Eye (tissue), 1 donor: ENCODE measurements at regions not wholly inside any gene's neighbourhood (a gene's known extent, or its start where the extent isn't known, plus 50 kb on each side); places are given as distances from the start of the nearest gene placed in this dataset.

ENCODE experiments used
- DNase-seq: peaks from one replicate; pipeline ENCODE4 v3.0.0-alpha.2; 2015

DNA sequence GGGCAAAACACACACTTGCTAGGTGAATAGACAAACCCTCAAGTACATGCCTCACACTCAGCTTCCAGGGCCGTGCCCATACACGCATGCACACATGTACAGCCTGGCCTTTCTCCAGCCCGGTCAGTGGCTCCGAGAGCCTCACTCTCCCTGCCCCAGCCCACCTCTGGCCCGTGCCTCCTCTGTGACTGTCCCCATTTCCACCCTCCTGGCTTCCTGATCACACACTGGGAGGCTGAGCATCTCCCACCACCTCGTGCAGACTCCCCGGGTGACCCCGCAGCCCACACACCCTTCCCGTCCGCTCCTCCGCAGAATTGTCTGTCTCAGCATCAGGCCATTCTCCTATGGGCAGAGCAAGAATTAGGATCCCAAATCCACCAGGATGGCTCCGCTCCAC, 634.1 kb downstream of the TBC1D22A start:
- DNase-seq = no peak

DNA sequence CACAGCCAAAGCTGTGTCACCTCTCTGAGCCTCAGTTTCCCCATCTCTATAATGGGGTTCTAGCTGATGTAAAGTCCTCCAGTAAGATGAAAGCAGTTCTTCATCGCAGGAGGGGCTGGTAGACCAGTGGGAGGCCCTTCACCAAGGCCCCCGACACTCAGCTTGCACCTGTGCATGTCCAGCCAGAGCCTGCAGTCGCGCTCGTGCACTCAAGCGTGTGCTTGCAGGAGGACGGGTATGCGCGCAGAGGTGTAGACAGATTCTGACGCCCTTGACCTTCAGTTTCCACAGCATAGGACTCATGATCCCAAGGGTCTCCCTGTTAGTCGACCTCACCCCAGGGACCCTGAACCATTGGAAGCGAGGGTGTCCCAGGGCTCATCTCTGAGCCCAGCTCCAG, 633.7 kb downstream of the TBC1D22A start:
- no peak for DNase-seq

DNA sequence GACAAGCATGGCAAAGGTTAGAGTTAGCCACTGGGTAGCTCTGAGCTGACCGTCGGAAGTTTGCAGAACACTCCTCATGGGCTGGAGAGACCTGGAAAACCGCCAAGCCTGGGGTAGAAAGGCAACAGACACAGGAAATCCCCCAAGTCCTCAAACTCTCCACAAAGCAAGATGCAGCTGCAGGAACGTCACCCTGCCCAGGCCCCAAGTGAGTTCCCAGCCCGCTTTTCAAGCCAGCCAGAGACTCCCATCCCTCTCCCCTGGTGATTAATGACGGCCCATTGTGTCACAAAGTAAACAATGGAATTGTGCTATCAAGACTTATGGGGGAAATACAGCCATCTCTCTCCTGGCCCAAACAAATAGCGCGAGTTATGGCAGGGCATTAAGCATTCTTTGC, 633.0 kb downstream of the TBC1D22A start:
- DNase-seq = peak; percentile 35

DNA sequence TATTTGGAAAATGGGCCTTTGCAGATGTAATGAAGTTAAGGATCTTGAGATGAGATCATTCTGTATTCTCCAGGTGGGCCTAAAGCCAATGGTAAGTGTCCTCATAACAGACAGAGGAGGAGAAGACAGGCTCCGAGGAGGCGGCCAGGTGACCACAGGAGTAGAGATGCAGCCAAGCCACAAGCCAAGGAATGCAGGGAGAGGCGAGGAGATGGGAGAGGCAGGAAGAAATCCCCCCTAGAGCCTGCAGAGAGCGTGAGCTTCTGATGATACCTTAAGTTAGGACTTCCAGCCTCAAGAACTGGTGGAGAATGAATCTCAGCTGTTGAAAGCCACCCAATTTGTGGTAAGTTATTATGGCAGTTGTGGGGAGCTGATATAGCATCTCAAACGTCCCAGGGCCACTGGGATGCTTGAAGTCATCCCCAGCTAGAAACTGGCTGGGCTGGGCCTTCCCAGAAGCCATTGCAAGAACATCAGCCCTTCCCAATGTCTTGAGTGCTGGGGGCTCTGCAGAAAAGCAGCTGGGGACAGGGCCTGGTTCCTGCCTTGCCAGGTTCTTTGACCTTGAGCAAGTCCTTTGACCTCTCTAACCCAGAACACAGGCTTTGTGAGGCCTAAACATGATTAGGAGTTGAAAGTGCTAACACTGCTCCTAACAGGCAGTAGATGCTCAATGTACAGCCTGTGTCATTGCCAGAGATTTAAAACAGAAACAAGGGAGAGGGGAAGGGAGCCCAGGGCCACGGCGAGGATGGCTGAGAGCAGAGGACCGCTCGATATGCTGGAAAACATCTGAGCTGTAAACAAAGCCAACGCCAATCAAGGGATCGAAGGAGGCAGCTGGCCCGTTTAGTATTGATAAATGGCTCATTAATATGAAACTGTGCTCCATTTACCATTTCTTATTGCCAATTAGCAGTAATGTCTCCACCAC, 632.3 kb downstream of the TBC1D22A start:
- DNase-seq = peak; percentile 26

DNA sequence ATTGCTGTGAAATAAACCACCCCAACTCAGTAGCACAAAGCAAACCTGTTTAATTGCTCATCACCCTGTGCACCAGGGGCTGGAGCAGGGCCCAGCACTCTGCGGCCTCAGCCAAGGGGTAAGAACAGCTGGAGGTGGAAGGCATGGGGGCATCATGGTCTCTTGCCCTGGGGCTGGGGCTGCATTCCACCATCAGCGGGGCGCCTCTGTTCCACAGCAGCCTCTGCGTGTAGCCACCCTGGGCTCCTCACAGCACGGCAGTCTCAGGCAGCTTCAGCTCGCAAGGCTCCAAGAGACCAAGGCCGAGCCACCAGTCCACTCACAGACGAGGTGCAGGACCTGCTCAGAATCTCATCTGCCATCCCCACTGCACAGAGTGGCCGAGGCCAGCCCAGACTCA, 630.7 kb downstream of the TBC1D22A start:
- DNase-seq = no peak

DNA sequence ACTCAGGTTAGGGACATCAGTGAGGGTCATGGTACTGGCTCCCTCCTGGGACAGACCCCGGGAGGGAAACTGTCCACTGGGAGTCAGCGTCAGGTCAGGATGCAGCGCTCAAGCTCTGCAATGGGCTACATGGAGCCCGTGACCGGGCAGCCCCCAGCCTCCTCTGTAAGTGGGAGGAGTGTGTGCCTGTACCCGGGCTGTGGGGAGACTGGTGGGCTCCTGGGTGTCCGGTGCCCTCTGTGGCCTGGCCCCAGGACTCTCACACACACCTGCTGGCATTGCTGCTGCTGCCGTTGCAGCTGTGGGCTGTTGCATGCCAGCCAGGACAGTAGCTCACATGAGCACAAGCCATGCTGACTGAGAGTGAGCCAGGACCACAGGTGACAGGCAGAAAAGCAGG, 630.3 kb downstream of the TBC1D22A start:
- DNase-seq = no peak

DNA sequence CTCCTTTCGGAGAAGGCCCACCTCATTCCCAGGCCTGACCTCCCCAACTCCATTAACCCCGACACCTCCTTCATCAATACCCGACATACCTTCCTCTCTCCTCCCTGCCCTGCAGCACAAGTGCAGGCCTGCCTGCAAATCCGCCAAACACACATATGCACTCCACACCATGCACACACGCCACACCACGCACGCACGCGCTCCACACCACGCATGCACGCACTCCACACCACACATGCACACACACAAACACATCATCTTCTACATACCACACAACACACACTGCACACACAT, 629.6 kb downstream of the TBC1D22A start:
- no peak for DNase-seq

DNA sequence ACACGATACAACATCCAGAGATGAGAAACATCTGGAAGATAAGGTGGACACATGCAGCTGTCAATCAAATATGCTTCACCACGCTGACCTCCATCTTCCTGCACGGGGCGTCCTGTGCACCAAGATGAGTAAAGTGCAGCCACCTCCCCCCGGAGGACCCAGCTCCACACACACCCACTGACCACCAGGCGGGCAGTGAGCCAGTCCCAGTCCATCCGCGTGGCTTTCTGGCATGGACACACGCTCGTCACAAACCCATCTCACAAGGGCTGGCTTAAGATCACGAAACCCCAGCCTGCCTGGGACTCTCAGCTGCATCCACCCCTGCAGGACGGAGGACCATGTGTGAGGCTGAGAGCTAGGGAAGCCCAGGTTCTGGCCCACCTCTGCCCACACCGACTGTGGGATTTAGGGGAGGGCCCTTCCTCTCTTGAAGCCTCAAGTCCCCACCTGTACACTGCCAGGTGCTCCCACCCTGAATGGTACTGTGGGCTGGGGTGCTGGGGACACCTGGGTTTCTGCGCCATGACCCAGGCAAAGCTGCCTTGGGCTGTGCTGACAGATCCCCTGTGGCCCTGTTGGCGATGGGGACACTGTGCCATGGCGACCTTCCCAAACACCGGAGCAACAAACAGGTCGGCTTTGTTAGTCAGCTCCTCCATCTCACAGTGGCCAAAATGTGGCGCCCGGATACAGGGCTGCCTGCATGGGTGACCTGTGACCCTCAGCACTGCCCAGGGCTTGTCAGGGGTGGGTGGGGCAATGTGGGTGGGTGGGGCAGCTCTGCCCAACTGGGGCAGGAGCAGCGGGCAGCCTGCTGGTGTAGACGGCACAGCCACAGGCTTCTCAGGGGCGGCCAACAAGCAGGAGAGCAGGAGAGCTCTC, 629.0 kb downstream of the TBC1D22A start:
- no peak for DNase-seq

DNA sequence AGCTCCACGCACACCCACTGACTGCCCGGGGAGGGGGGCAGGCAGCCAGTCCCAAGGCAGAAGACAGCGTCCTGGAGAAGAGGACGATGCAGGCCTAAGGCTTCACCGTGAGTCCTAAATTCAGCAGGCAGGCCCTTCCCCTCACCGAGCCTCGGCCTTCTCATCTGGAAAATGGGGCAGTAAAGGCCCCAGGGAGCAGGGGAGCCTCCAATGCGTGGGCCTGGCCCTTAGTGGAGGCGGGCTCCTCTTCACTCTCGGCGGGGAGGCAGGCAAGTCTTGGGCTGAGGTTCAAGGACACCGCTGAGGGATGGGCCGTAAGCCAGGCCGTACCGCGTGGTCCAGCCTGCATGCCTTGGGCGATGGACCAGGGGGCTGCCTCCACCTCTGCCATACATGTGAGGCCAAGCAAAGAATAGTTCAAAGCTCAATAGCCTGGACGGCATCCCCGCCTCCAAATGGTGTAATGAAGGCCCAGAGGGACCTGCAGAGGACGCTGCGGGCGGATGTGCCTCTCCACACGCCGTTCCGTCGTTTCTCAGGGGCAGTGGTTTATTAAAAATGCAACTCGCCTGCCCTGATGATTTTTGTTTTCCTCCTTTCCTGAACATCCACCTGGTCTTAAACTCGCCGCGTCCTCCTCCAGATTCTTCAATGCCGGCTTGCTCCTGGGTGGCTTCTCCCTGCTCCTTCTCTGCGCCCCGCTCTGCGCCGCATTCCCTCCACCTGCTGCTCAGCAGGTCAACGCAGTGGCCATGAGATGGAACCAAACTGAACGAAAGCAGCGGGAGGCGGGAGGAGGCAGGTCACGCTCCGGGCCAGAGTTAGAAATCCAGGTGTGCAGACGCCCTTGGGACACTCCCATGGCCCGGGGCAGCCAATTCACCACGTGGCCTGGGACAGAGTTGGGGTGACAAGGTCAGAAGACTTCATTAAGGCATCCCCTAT, 627.8 kb downstream of the TBC1D22A start:
- no peak for DNase-seq

DNA sequence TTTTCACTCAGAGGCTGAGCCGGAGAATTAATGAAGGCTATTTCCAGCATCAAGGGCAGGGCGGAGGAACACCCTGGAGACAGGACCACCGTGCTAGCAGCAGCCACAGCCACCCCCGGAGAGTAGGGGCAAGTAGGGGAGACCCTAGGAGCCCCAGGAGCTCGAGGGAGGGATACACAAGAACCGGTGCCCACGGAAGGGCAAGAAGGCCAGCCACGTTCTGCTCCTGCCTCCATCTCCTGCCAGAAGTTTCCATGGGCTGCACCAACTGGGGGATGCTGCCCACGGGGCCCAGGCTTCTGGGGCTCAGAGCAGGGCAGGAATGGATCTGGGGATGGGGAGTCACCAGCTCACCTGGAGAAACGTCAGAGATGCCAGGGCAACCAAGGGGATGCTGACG, 626.8 kb downstream of the TBC1D22A start:
- DNase-seq = no peak

DNA sequence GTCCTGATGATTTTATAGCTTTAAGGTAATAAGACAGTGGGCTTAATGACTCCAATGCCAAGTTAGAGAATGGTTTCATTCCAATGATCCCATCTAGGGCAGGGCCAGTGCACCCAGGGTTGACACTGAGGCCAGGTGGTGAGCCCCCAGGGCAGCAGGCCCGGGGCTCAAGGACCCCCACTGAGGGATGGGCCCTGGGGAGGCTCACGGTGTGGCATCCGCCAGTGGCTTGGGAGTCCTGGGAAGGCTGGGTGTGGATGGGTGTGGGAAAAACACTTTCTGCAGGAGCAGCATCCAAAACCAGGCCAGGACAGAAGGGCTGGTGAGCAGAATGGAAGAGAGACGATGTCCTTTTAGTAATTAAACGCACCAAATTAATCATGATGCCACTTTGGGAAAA, 626.3 kb downstream of the TBC1D22A start:
- no peak for DNase-seq

DNA sequence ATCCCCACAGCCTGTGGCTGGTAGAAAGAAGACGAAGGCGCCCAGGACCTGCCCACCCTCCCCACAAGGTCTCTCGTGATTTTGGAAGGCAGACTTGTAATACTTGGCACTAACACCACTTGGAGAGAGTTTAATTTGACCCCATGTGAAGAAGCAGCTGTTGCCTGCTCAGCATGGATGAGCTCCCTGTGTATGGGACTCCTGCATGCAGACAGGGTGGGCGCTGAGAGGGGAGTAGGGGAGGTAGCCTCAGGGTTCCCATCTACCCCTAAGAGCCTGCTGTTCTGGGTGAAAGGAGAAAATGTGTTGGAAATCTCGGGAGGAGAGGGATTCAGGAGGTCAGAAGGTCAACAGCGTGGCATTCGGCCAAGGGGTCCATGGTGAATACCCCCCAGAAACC, 625.9 kb downstream of the TBC1D22A start:
- peak; percentile 28 for DNase-seq

DNA sequence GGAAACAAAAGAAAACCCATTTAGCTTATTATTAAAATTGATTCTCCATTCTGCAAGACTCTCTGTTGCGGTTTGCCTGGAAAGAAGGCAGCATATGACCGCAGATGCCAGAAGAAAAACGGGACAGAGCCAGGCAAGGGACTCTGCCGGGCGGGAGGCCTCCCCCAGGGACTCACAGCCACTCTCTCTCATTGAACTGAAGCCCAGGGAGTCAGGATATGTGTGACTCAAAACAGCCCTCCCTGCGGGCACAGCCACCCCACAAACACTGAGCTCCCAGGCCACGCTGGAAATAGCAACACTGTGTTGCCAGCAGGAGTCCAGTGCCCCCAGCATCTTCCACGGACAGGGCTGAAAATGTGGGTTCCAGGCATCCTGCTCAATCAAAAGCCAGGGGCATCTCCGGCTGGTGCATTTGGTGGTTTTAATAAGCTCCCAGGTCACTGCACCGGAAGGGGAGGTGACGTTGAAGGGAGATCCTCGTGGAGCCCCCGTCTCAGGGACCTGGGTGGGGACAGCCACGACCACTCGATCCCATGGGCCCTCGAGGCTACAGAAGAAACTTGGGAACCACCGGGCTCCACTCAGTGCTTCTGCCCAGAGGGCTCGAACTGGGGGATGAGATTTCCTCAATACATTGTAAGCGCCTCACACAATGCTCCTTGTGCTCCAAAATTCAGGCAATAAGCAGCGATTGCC, 624.5 kb downstream of the TBC1D22A start:
- peak; percentile 17 for DNase-seq

DNA sequence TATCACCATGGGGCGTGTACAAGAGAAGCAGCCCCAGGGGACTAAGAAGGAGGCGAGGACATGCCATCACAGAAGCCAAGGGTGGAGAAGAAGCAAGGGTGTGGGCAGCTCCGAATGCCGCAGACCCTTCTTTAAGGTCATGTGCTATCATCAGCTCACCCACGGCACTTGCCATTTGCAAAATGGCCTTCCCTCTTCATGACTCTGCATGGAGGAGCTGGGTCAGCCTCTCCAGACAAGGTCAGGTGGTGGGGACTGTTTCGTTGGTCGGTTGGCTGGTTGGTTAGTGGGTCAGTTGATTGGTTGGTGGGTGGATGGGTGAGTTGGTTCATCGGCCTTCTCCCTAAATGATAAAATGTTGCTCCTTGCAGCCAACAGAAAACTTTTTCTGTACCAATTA, 622.5 kb downstream of the TBC1D22A start:
- no peak for DNase-seq

DNA sequence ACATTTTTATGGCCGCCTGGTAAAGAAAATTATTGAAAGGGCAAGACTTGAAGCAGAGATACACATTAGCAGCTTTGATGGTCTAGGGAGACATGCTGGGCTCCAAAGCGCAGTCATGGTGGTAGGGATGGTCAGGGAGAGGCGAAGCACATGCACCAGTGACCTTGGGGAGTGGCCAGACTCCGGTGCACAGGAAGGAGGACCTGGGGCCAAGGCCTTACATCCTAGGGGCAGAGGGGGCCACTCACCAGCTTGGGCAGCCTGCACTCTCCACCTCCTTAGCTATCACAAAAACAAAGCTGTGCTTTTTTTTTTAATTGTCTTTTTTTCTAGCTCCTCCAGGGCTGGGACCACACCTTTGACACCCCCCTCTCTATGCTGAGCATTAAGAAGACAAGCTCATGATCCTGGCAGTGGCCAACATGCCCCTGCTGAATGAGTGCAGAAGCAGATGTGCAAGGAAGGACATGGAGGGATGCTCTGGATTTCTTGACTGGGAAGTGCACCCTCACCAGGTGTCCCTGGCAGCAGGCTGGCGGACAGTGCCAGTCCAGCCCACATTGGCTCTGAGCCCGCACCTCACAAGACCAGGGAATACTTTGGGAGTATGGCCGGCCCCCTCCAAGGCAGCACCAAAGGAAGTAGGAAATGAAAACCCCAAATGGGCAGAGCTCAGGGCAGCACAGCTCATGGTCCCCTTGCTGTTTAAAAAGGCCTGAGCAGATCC, 619.9 kb downstream of the TBC1D22A start:
- DNase-seq = no peak

DNA sequence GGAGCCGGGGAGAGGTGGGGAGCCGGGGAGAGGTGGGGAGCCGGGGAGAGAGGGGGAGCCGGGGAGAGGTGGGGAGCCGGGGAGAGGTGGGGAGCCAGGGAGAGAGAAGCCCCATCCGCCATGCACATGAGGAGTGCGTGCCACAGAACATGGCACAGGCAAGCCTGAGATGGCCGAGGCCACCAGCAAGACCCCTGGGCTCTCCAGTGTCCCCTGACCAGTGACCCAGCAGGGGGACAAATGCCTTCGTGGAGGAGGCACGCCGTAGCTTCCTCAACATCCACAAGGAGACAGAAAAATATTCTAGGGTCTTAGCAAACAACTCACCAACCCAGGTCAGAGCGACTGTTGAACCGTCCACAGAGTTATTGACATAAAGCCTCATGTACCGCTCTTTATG, 618.8 kb downstream of the TBC1D22A start:
- DNase-seq = no peak

DNA sequence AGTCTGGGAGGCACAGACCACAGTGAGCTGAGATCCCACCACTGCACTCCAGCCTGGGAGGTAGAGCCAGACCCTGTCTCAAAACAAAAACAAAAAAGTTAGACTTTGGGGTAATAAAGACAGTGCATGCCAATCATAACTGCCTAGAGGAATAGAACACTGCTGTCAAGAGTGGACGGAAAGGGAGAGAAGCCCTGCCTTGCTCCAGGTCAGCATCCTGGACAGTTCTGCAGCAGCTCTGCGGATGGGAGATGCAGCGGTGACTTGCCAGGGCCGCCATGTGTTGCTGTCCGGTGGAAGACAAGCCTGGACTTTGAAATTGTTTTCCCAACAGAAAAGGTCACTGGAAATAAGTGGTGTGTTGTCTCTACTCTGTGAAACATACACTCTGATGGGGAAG, 618.2 kb downstream of the TBC1D22A start:
- DNase-seq = no peak

DNA sequence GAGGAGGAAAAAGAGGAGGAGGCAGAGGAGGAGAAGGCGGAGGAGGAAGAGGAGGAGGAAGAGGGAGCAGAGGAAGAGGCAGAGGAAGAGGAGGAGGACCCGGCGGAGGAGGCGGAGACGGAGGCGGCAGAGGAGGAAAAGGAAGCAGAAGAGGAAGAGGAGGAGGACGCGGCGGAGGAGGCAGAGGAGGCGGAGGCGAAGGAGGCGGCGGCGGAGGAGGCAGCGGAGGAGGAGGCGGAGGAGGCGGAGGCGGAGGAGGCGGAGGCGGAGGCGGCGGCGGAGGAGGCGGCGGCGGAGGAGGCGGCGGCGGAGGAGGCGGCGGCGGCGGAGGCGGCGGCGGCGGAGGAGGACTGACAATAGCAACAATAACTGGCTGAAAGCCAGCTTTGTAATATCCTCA, 616.6 kb downstream of the TBC1D22A start:
- no peak for DNase-seq

DNA sequence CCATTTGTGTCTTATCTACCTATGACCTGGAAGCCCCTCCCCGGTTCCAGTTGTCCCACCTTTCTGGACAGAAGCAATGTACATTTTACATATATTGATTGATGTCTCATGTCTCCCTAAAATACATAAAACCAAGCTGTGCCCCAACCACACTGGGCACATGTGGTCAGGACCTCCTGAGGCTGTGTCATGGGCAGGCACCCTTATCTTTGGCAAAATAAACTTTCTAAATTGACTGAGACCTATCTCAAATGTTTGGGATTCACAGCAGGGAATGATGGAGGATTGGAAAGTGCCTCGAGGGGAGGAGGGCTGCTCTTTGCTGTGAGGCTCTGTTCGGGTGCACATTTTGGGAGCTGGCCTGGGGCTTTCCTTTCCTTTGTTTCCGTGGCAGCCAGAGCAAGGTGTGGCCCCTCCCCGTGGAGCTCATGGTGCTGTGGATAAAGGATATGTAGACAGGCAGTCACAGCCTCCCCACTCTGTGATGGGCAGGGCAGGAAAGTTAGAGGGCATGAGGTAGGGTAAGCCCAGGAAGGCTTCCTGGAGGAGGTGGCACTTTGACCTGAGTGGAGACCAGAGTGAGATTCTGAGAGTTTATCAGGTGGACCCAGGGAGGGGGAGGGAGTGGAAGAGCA, 615.6 kb downstream of the TBC1D22A start:
- no peak for DNase-seq

DNA sequence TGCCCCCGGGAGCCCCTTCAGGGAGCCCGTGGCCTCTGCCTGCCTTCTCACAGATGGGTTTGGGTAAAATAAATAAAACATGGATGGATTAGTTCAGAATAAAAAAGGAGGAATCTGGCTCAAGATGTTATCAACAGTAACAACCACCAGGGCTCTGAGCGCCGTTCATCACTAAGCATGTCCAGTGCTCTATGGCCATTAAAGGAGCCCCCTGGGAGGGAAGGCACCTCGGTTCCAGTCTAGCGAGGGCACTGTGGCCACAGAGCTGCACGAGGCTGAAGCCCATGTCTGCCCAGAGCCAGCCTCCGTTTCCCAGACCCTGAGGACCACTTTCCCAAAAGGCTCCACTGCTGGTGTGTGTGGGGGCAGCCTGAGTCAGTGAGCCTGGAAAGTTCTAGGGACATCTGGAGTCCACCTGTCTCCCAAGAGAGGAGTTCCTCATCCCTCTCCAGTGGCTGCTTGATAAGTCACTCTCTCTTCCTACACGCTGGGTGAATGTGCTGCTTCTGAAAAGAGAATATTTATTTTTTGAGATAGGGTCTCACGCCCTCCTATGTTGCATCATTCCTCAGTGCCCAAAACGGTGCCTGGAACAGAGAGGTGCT, 614.6 kb downstream of the TBC1D22A start:
- DNase-seq = no peak

DNA sequence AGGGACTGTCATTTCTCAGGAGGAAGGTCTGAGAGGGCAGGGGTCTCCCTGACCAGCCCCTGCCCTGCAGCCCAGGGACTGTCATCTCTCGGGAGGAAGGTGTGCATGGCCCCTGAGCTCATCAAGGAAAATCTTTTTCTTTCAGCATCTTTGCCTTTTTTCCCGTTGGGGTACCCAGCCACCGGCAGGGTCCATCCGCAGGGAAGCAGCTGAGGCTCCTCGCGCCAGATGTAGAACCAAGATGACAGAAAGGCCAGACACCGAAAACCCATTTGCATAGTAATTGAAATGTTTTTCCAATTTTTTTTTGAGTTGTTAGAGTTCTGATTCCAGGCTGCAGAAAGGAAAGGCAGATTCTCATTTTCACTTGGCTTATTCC, 613.9 kb downstream of the TBC1D22A start:
- no peak for DNase-seq
